Sigmoid colon (tissue), 4 donors: ENCODE measurements at regions not wholly inside any gene's neighbourhood (a gene's known extent, or its start where the extent isn't known, plus 50 kb on each side); places are given as distances from the start of the nearest gene placed in this dataset.
"Not testable (repeated sequence)": the region's sequence is repeated elsewhere in the genome, so short reads cannot be mapped to it uniquely, and the experiment has no call there.

Experiments
- CTCF ChIP-seq, 4 experiments: fragments of 450-650 bp in 3 of 4; fragments of 200-600 bp in 1 of 4; IDR thresholded peaks; one replicate each; pipeline ENCODE4 v1.5.1; 2016 to 2019; ENCODE audit warnings: antibody characterized with exemption in 4 of 4, mild to moderate bottlenecking in 3 of 4, moderate library complexity in 2 of 4
- EP300 ChIP-seq, 4 donors: sonication (generic); formaldehyde crosslinking; IDR thresholded peaks; one replicate each; pipeline ENCODE4 v1.6.1; 2017; ENCODE audit warnings: antibody characterized with exemption in 4 of 4
- POLR2AphosphoS5 ChIP-seq, 4 donors: sonication (generic); formaldehyde crosslinking; IDR thresholded peaks; one replicate each; pipeline ENCODE4 v1.6.1; 2017; ENCODE audit warnings: antibody characterized with exemption in 4 of 4

- not testable (repeated sequence) for TF ChIP-seq CTCF, EP300, POLR2AphosphoS5 (IDR thresholded peaks at IDR 0.05)
These were observed 521.7 kb downstream of the RPIA start for GRCh38 chr2:89213151-89213550.
